DND-41 (cell line): ENCODE measurements at regions not wholly inside any gene's neighbourhood (a gene's known extent, or its start where the extent isn't known, plus 50 kb on each side); places are given as distances from the start of the nearest gene placed in this dataset.

Source experiments
- ATAC-seq: fragments of 200-7000 bp; cut with Tn5 transposase; 3 replicates; pipeline ENCODE4 v1.9.1; 2021; ENCODE audit warnings: low read depth; ENCODE audit not compliant: insufficient read depth
- DNase-seq: peaks from one replicate; pipeline ENCODE4 v3.0.0-alpha.2; 2020
- H2AFZ ChIP-seq: 2 replicates; pipeline ENCODE4 v1.6.0; 2012; ENCODE audit warnings: low read depth, low read length
- H3K27ac ChIP-seq: 2 replicates; pipeline ENCODE4 v1.5.1; 2012; ENCODE audit warnings: low read length, inconsistent platforms
- H3K27me3 ChIP-seq: fragments of 200-600 bp; sonication (generic); 2 replicates; pipeline ENCODE4 v1.6.0; 2012; ENCODE audit warnings: low read length, mild to moderate bottlenecking, inconsistent platforms; ENCODE audit not compliant: insufficient read depth, poor library complexity
- H3K36me3 ChIP-seq: 2 replicates; pipeline ENCODE4 v1.5.1; 2012; ENCODE audit warnings: low read length, inconsistent platforms; ENCODE audit not compliant: insufficient read depth
- H3K4me1 ChIP-seq: 2 replicates; pipeline ENCODE4 v1.5.1; 2012; ENCODE audit warnings: mild to moderate bottlenecking, low read length; ENCODE audit not compliant: insufficient read depth
- H3K4me2 ChIP-seq: 2 replicates; pipeline ENCODE4 v1.6.0; 2012; ENCODE audit warnings: mild to moderate bottlenecking, moderate library complexity, low read length, inconsistent platforms; ENCODE audit not compliant: insufficient read depth
- H3K4me3 ChIP-seq, 2 experiments: fragments of 200-600 bp in 1 of 2; shearing (Covaris generic) in 1 of 2; 2 replicates each; pipeline ENCODE4 v1.5.1; 2012 to 2016; ENCODE audit warnings: inconsistent platforms in 2 of 2, low read length in 2 of 2, mild to moderate bottlenecking in 2 of 2, low read depth in 1 of 2, moderate library complexity in 1 of 2
- H3K79me2 ChIP-seq: 2 replicates; pipeline ENCODE4 v1.6.0; 2012; ENCODE audit warnings: low read length, inconsistent platforms; ENCODE audit not compliant: insufficient read depth
- H3K9ac ChIP-seq: 2 replicates; pipeline ENCODE4 v1.6.0; 2012; ENCODE audit warnings: low read depth, mild to moderate bottlenecking, inconsistent platforms, low read length, moderate library complexity
- H3K9me3 ChIP-seq: 2 replicates; pipeline ENCODE4 v1.5.1; 2012; ENCODE audit warnings: low read length, moderate library complexity, mild to moderate bottlenecking, inconsistent platforms; ENCODE audit not compliant: insufficient read depth, severe bottlenecking
- H4K20me1 ChIP-seq: 2 replicates; pipeline ENCODE4 v1.6.0; 2012; ENCODE audit warnings: low read length; ENCODE audit not compliant: insufficient read depth
- EZH2 ChIP-seq: IDR thresholded peaks from 3 replicates; pipeline ENCODE4 v1.6.1; 2012; ENCODE audit warnings: borderline replicate concordance, low read depth, mild to moderate bottlenecking, moderate library complexity, low read length, inconsistent platforms; ENCODE audit not compliant: severe bottlenecking
- TF ChIP-seq, protein P1 (sequence below): IDR thresholded peaks from 2 replicates; pipeline ENCODE4 v1.5.1; 2012; ENCODE audit warnings: borderline replicate concordance, low read length, moderate library complexity, mild to moderate bottlenecking; ENCODE audit not compliant: poor library complexity, severe bottlenecking; ENCODE audit errors: extremely low read depth

GRCh38 chr7:37570145-37570544 lies 113.4 kb upstream of the GPR141 start:
- ATAC-seq (no peak), DNase-seq (no peak)
- no peak for TF ChIP-seq EZH2
- H3K4me1 ChIP-seq, result no peaks in the 10 kb centered on the region
- H2AFZ ChIP-seq, result no peak overlapping the region
- H4K20me1 ChIP-seq, result no peaks in the 10 kb centered on the region
- no peak overlapping the region for H3K4me2 ChIP-seq
- H3K36me3 ChIP-seq, result no peaks in the 10 kb centered on the region
- H3K9ac ChIP-seq, result no peak overlapping the region
- peaks cover 5% of the 10 kb centered on the region for H3K27me3 ChIP-seq
- no peaks in the 10 kb centered on the region for H3K9me3 ChIP-seq
- H3K79me2 ChIP-seq, result no peaks in the 10 kb centered on the region
- H3K4me3 ChIP-seq, result no peak overlapping the region
- H3K27ac ChIP-seq, result no peak overlapping the region

DNA sequence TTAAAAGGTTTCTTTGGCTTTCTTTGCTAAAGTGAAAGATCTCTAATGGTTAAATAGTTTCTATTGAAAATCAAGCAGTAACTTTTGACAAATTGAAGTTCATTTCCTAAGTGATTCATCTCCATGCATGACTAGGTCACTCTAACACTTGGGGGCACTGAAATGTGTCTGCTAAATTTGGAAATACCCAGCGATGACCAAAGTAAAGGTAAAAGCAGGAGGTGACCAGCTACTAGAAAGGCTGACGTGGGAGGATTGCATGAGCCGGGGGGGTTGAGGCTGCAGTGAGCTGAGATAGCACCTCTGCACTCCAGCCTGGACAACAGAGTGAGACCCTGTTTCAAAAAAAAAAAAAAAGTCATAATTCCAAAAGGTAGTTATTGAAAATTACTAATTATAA lies 111.8 kb upstream of the GPR141 start:
- no peak overlapping the region for H3K4me2 ChIP-seq
- TF ChIP-seq EZH2, result no peak
- TF ChIP-seq, protein P1, sequence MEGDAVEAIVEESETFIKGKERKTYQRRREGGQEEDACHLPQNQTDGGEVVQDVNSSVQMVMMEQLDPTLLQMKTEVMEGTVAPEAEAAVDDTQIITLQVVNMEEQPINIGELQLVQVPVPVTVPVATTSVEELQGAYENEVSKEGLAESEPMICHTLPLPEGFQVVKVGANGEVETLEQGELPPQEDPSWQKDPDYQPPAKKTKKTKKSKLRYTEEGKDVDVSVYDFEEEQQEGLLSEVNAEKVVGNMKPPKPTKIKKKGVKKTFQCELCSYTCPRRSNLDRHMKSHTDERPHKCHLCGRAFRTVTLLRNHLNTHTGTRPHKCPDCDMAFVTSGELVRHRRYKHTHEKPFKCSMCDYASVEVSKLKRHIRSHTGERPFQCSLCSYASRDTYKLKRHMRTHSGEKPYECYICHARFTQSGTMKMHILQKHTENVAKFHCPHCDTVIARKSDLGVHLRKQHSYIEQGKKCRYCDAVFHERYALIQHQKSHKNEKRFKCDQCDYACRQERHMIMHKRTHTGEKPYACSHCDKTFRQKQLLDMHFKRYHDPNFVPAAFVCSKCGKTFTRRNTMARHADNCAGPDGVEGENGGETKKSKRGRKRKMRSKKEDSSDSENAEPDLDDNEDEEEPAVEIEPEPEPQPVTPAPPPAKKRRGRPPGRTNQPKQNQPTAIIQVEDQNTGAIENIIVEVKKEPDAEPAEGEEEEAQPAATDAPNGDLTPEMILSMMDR, result no peak
- DNase-seq (no peak), ATAC-seq (no peak)
- H3K27ac ChIP-seq, result no peak overlapping the region
- no peaks in the 10 kb centered on the region for H3K9me3 ChIP-seq
- no peak overlapping the region for H2AFZ ChIP-seq
- no peaks in the 10 kb centered on the region for H3K79me2 ChIP-seq
- no peaks in the 10 kb centered on the region for H3K36me3 ChIP-seq
- no peaks in the 10 kb centered on the region for H4K20me1 ChIP-seq
- peaks cover 5% of the 10 kb centered on the region for H3K27me3 ChIP-seq
- no peaks in the 10 kb centered on the region for H3K4me1 ChIP-seq
- no peak overlapping the region for H3K9ac ChIP-seq
- no peak overlapping the region for H3K4me3 ChIP-seq

- Histone ChIP-seq H2AFZ (no peak overlapping the region), H3K79me2 (no peaks in the 10 kb centered on the region)
- no peak for ATAC-seq
Measured at GRCh38 chr7:37577412-37577811, 106.2 kb upstream of the GPR141 start.

DNA sequence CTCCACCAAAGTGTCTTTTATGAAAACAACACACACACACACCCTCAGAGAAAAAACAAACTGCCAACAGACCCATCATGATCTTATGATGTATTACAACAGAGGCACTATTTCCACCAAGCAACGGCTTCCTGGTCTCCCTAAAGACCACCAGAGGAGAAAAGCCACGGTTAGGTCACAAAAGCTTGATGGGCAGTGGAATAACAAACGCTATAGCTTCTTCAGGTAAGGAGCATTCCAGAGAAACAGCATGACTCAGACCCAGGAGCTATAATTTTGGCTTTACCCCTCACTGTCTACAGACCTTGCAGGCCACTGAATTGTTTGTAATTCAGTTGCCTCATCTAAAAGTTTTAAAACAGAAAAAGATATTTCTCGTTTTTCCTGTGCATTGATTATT lies 105.7 kb upstream of the GPR141 start:
- Histone ChIP-seq H3K4me2 (no peak overlapping the region), H2AFZ (no peak overlapping the region), H3K9me3 (no peaks in the 10 kb centered on the region), H3K27me3 (peaks cover 5% of the 10 kb centered on the region), H3K4me1 (no peaks in the 10 kb centered on the region), H3K9ac (no peak overlapping the region), H4K20me1 (no peaks in the 10 kb centered on the region), H3K36me3 (no peaks in the 10 kb centered on the region), H3K27ac (no peak overlapping the region), H3K4me3 (no peak overlapping the region), H3K79me2 (no peaks in the 10 kb centered on the region)
- no peak for ATAC-seq
- DNase-seq, result no peak
- TF ChIP-seq, protein P1, result no peak
- TF ChIP-seq EZH2, result no peak

More at GRCh38 chr7:37577412-37577811, 106.2 kb upstream of the GPR141 start:
- H3K4me3 ChIP-seq, result no peak overlapping the region
- H3K9me3 ChIP-seq, result no peaks in the 10 kb centered on the region
- no peak overlapping the region for H3K9ac ChIP-seq
- H3K4me1 ChIP-seq, result no peaks in the 10 kb centered on the region
- H3K27ac ChIP-seq, result no peak overlapping the region
- peaks cover 5% of the 10 kb centered on the region for H3K27me3 ChIP-seq
- H3K36me3 ChIP-seq, result no peaks in the 10 kb centered on the region
- H4K20me1 ChIP-seq, result no peaks in the 10 kb centered on the region
- no peak for TF ChIP-seq EZH2
- TF ChIP-seq, protein P1, result no peak
- no peak overlapping the region for H3K4me2 ChIP-seq
- no peak for DNase-seq
